Panc1 (cell line): ENCODE measurements at regions not wholly inside any gene's neighbourhood (a gene's known extent, or its start where the extent isn't known, plus 50 kb on each side); places are given as distances from the start of the nearest gene placed in this dataset.

Experiments used
- ATAC-seq: fragments of 200-7000 bp; cut with Tn5 transposase; 2 replicates; pipeline ENCODE4 v1.9.1; 2020; ENCODE audit warnings: mild to moderate bottlenecking, moderate library complexity
- BruUV-seq: library from RNA; stranded (reverse); fragments of 400-500 nt; replicated peaks from 2 replicates; lab custom pipeline; 2021; lab: Mats Ljungman, UMichigan
- CTCF ChIA-PET: fragments of 300-600 bp; sonication (Branson Sonifier 250); formaldehyde crosslinking; loops from one replicate; lab custom pipeline; 2022; ENCODE audit warnings: antibody characterized with exemption; lab: Charles Lee
- POLR2A ChIA-PET: fragments of 300-600 bp; sonication (Branson Sonifier 250); formaldehyde crosslinking; loops from one replicate; lab custom pipeline; 2022; ENCODE audit warnings: antibody characterized with exemption; lab: Charles Lee
- DNase-seq: peaks from one replicate; pipeline ENCODE4 v3.0.0-alpha.2; 2010; ENCODE audit warnings: low read depth, low spot score
- H3K27ac ChIP-seq: 2 replicates; pipeline ENCODE4 v1.5.1; 2011; ENCODE audit warnings: mild to moderate bottlenecking, low read length, inconsistent platforms
- H3K27me3 ChIP-seq: fragments of 200-500 bp; sonication (Bioruptor generic); 2 replicates; pipeline ENCODE4 v1.6.0; 2014; ENCODE audit warnings: low read length, inconsistent platforms; ENCODE audit not compliant: control insufficient read depth, insufficient read depth
- H3K36me3 ChIP-seq: fragments of 200-500 bp; sonication (Bioruptor generic); 2 replicates; pipeline ENCODE4 v1.5.1; 2014; ENCODE audit warnings: inconsistent platforms, mild to moderate bottlenecking, low read length, moderate library complexity; ENCODE audit not compliant: control insufficient read depth, insufficient read depth
- H3K4me1 ChIP-seq: 2 replicates; pipeline ENCODE4 v1.5.1; 2011; ENCODE audit warnings: inconsistent platforms, mild to moderate bottlenecking, low read length, moderate library complexity; ENCODE audit not compliant: control insufficient read depth, insufficient read depth
- H3K4me3 ChIP-seq, 2 experiments: 2 replicates each; pipeline ENCODE4 v1.5.1; 2011 to 2012; ENCODE audit warnings: low read depth in 2 of 2, low read length in 2 of 2, mild to moderate bottlenecking in 2 of 2, inconsistent platforms in 1 of 2, moderate library complexity in 1 of 2
- H3K9me3 ChIP-seq: fragments of 200-500 bp; sonication (Bioruptor generic); 2 replicates; pipeline ENCODE4 v1.5.1; 2014; ENCODE audit warnings: low read depth, mild to moderate bottlenecking, inconsistent platforms, low read length, moderate library complexity; ENCODE audit not compliant: control insufficient read depth, insufficient read depth
- CTCF ChIP-seq: fragments of 450-650 bp; IDR thresholded peaks from 2 replicates; pipeline ENCODE4 v1.5.1; 2017; ENCODE audit warnings: mild to moderate bottlenecking
- POLR2AphosphoS5 ChIP-seq: IDR thresholded peaks from 2 replicates; pipeline ENCODE4 v1.6.1; 2012; ENCODE audit warnings: mild to moderate bottlenecking, low read depth, low read length, moderate library complexity
- SIN3A ChIP-seq: IDR thresholded peaks from 2 replicates; pipeline ENCODE4 v1.6.1; 2012; ENCODE audit warnings: low read depth, mild to moderate bottlenecking, low read length, moderate library complexity, borderline replicate concordance; ENCODE audit not compliant: insufficient read depth
- TCF7L2 ChIP-seq: IDR thresholded peaks from 2 replicates; pipeline ENCODE4 v1.6.1; 2011; ENCODE audit warnings: mild to moderate bottlenecking, low read depth, low read length, inconsistent platforms
- in situ Hi-C: cut with HindIII; loops from 2 replicates; pipeline ENCODE4 v1.10.0; 2016; ENCODE audit warnings: low sequenced_read_pairs, low pct_unique_long_range_greater_than_20kb
- intact Hi-C: fragments of 100-400 bp; cut with micrococcal nuclease; formaldehyde crosslinking; loops from one replicate; pipeline ENCODE4 v1.10.0; 2022; ENCODE audit not compliant: unreplicated experiment
- TF ChIP-seq, protein P1 (sequence below), 2 experiments: IDR thresholded peaks; 2 replicates each; pipeline ENCODE4 v1.6.1; 2011 to 2012; ENCODE audit warnings: low read depth in 2 of 2, control low read depth in 1 of 2, low read length in 1 of 2, mild to moderate bottlenecking in 1 of 2, moderate library complexity in 1 of 2; ENCODE audit not compliant: insufficient read depth in 1 of 2

DNA sequence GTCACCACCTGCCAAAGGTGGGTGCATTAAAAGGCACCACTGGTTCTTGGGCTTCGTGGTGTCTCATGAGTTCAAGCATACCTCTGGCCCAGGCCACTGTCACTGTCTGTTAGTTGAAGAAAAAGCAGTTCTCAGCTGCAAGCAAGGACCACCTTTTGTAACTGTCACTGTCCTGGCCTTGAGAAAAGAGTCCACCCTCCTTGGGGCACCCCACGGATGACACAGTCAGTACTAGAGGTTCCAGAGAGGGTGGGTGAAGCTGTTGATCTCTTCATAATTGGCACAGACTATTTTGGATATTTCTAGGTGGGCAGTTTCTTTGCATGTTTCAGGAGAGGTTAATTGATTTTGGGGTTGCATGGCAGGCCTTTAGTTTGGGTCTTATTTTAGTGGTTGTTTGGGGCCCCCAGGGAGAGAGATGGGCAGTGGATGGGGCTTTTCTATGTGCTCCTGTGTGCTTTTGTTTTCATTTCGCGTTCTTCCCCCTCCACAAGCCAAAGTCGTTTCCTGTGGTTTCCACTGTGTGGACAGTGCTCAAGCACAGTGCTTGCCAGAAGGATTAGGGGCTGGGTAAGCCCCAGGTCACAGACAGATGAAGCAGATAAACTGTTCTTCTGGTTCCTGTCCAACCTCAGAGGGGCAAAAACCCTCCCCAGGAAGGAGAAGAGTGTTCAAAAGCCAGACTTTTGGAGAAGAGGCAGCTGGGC, 156.2 kb upstream of the PPP1R2C start:
- Histone ChIP-seq H3K27me3 (no peaks in the 10 kb centered on the region), H3K36me3 (no peaks in the 10 kb centered on the region), H3K4me1 (no peaks in the 10 kb centered on the region), H3K4me3 (no peak overlapping the region), H3K9me3 (no peaks in the 10 kb centered on the region), H3K27ac (no peak overlapping the region)
- DNase-seq, result no peak
- CTCF ChIA-PET, result no interaction called here
- POLR2A ChIA-PET, result no interaction called here
- ATAC-seq, result no peak
- TF ChIP-seq, protein P1, sequence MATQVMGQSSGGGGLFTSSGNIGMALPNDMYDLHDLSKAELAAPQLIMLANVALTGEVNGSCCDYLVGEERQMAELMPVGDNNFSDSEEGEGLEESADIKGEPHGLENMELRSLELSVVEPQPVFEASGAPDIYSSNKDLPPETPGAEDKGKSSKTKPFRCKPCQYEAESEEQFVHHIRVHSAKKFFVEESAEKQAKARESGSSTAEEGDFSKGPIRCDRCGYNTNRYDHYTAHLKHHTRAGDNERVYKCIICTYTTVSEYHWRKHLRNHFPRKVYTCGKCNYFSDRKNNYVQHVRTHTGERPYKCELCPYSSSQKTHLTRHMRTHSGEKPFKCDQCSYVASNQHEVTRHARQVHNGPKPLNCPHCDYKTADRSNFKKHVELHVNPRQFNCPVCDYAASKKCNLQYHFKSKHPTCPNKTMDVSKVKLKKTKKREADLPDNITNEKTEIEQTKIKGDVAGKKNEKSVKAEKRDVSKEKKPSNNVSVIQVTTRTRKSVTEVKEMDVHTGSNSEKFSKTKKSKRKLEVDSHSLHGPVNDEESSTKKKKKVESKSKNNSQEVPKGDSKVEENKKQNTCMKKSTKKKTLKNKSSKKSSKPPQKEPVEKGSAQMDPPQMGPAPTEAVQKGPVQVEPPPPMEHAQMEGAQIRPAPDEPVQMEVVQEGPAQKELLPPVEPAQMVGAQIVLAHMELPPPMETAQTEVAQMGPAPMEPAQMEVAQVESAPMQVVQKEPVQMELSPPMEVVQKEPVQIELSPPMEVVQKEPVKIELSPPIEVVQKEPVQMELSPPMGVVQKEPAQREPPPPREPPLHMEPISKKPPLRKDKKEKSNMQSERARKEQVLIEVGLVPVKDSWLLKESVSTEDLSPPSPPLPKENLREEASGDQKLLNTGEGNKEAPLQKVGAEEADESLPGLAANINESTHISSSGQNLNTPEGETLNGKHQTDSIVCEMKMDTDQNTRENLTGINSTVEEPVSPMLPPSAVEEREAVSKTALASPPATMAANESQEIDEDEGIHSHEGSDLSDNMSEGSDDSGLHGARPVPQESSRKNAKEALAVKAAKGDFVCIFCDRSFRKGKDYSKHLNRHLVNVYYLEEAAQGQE (IDR thresholded peaks at IDR 0.05; ENCODE audit: insufficient read depth in 1 of 2, low read depth in 2 of 2, low read length in 1 of 2), result no peak
- TF ChIP-seq CTCF (no peak), SIN3A (no peak), POLR2AphosphoS5 (no peak), TCF7L2 (no peak)
- in situ Hi-C loops (no loop called here), intact Hi-C loops (no loop called here)
- no TSS peak for BruUV-seq

GRCh38 chrX:42941671-42942070, 163.7 kb upstream of the PPP1R2C start:
- CTCF ChIA-PET, result no interaction called here

More at GRCh38 chrX:42941671-42942070, 163.7 kb upstream of the PPP1R2C start:
- DNase-seq (no peak), ATAC-seq (no peak)
- intact Hi-C loops, result no loop called here
- TF ChIP-seq, protein P1 (IDR thresholded peaks at IDR 0.05; ENCODE audit: insufficient read depth in 1 of 2, low read depth in 2 of 2, low read length in 1 of 2), result no peak
- TF ChIP-seq CTCF (no peak), POLR2AphosphoS5 (no peak), TCF7L2 (no peak), SIN3A (no peak)
- no peaks in the 10 kb centered on the region for H3K36me3 ChIP-seq
- BruUV-seq, result no TSS peak
- H3K27ac ChIP-seq, result no peak overlapping the region
- H3K9me3 ChIP-seq, result no peaks in the 10 kb centered on the region
- POLR2A ChIA-PET, result no interaction called here
- in situ Hi-C loops, result no loop called here
- H3K27me3 ChIP-seq, result no peaks in the 10 kb centered on the region
- H3K4me3 ChIP-seq, result no peak overlapping the region
- no peaks in the 10 kb centered on the region for H3K4me1 ChIP-seq
